ENCODE measurements at regions not wholly inside any gene's neighbourhood (a gene's known extent, or its start where the extent isn't known, plus 50 kb on each side); places are given as distances from the start of the nearest gene placed in this dataset.
A peak's percentile ranks its signal among the peaks of the same experiment; 100 is the strongest.
"Not testable (repeated sequence)": the region's sequence is repeated elsewhere in the genome, so short reads cannot be mapped to it uniquely, and the experiment has no call there.

GRCh38 chr15:31488437-31489204 lies 162.0 kb downstream of the KLF13 start:
- peak; percentile 35 for DNase-seq

GRCh38 chr15:31489281-31489680 lies 162.6 kb downstream of the KLF13 start:
- DNase-seq = no peak

- DNase-seq = peak; percentile 11
Measured at GRCh38 chr15:31489801-31490646, 163.4 kb downstream of the KLF13 start.

- no peak for DNase-seq
Measured at GRCh38 chr15:31494786-31495185, 168.2 kb downstream of the KLF13 start.

- no peak for DNase-seq
Measured at GRCh38 chr15:31495281-31495680, 168.6 kb downstream of the KLF13 start.

- no peak for DNase-seq
Measured at GRCh38 chr15:31497838-31498237, 171.2 kb downstream of the KLF13 start.

- no peak for DNase-seq
Measured at GRCh38 chr15:31498329-31498728, 171.7 kb downstream of the KLF13 start.

GRCh38 chr15:31498756-31499155 lies 172.1 kb downstream of the KLF13 start:
- DNase-seq = no peak

- no peak for DNase-seq
Measured at GRCh38 chr15:31499236-31499952, 172.8 kb downstream of the KLF13 start.

- DNase-seq = no peak
Measured at GRCh38 chr15:31499953-31500765, 173.5 kb downstream of the KLF13 start.

- no peak for DNase-seq
Measured at GRCh38 chr15:31500766-31501449, 174.3 kb downstream of the KLF13 start.

GRCh38 chr15:31501536-31502157 lies 175.0 kb downstream of the KLF13 start:
- no peak for DNase-seq

- DNase-seq = no peak
Measured at GRCh38 chr15:31502541-31503229, 176.1 kb downstream of the KLF13 start.

GRCh38 chr15:31503256-31503655 lies 176.6 kb downstream of the KLF13 start:
- DNase-seq = no peak

- DNase-seq = no peak
Measured at GRCh38 chr15:31503758-31504461, 177.3 kb downstream of the KLF13 start.

GRCh38 chr15:31504462-31504839 lies 177.8 kb downstream of the KLF13 start:
- DNase-seq = no peak

GRCh38 chr15:31507573-31507972 lies 180.9 kb downstream of the KLF13 start:
- DNase-seq = not testable (repeated sequence)

GRCh38 chr15:31508656-31509055 lies 182.0 kb downstream of the KLF13 start:
- no peak for DNase-seq

GRCh38 chr15:31510057-31510456 lies 183.4 kb downstream of the KLF13 start:
- no peak for DNase-seq

GRCh38 chr15:31511707-31512310 lies 185.2 kb downstream of the KLF13 start:
- DNase-seq = no peak

Data from NCI-H526 treated with DMSO at 0.1 percent for 48 hours (cell line).